ENCODE measurements at regions not wholly inside any gene's neighbourhood (a gene's known extent, or its start where the extent isn't known, plus 50 kb on each side); places are given as distances from the start of the nearest gene placed in this dataset.
"Not testable (repeated sequence)": the region's sequence is repeated elsewhere in the genome, so short reads cannot be mapped to it uniquely, and the experiment has no call there.

GRCh38 chr13:43964698-43965458 is 85.2 kb downstream of the LACC1 start:
- H3K4me3 ChIP-seq (ENCODE audit: low read depth, low read length, poor library complexity, severe bottlenecking): no peak overlapping the region
- H2AFZ ChIP-seq (ENCODE audit: low read length): no peak overlapping the region
- H3K79me2 ChIP-seq (ENCODE audit: insufficient read depth, low read depth, low read length): no peaks in the 10 kb centered on the region
- no peaks in the 10 kb centered on the region for H3K4me1 ChIP-seq (ENCODE audit: insufficient read depth, low read length, poor library complexity, severe bottlenecking)
- ChIA-PET POLR2A (no interaction called here), CTCF (ENCODE audit: unreplicated experiment) (no interaction called here)
- H3K9me3 ChIP-seq (ENCODE audit: low read length): no peaks in the 10 kb centered on the region
- no TSS peak for BruUV-seq (replicated peaks)
- H3K9me2 ChIP-seq (ENCODE audit: insufficient read depth, low read length): no peaks in the 10 kb centered on the region
- H3K27ac ChIP-seq (ENCODE audit: low read depth, low read length, poor library complexity, severe bottlenecking): no peak overlapping the region
- H3K4me2 ChIP-seq (ENCODE audit: low read length): no peak overlapping the region
- no peaks in the 10 kb centered on the region for H4K20me1 ChIP-seq (ENCODE audit: insufficient read depth, low read length)
- intact Hi-C loops (cut with micrococcal nuclease; ENCODE audit: unreplicated experiment): no loop called here
- TF ChIP-seq CTCF (conservative IDR thresholded peaks at IDR 0.05; ENCODE audit: low read length): no peak
- TF ChIP-seq EZH2phosphoT487 (IDR thresholded peaks at IDR 0.05; ENCODE audit: borderline replicate concordance, low read depth, low read length): no peak
- no peaks in the 10 kb centered on the region for H3K36me3 ChIP-seq (ENCODE audit: insufficient read depth, low read length)
- no peak for DNase-seq (ENCODE audit: low spot score)

GRCh38 chr13:43965459-43965845 is 85.7 kb downstream of the LACC1 start:
- H3K4me3 ChIP-seq (ENCODE audit: low read depth, low read length, poor library complexity, severe bottlenecking): no peak overlapping the region
- intact Hi-C loops (cut with micrococcal nuclease; ENCODE audit: unreplicated experiment): no loop called here
- no peaks in the 10 kb centered on the region for H4K20me1 ChIP-seq (ENCODE audit: insufficient read depth, low read length)
- H3K79me2 ChIP-seq (ENCODE audit: insufficient read depth, low read depth, low read length): no peaks in the 10 kb centered on the region
- CTCF ChIA-PET (ENCODE audit: unreplicated experiment): no interaction called here
- POLR2A ChIA-PET: no interaction called here
- H3K4me1 ChIP-seq (ENCODE audit: insufficient read depth, low read length, poor library complexity, severe bottlenecking): no peaks in the 10 kb centered on the region
- H3K4me2 ChIP-seq (ENCODE audit: low read length): no peak overlapping the region
- DNase-seq (ENCODE audit: low spot score): no peak
- H3K27ac ChIP-seq (ENCODE audit: low read depth, low read length, poor library complexity, severe bottlenecking): no peak overlapping the region
- no peak overlapping the region for H2AFZ ChIP-seq (ENCODE audit: low read length)
- no peaks in the 10 kb centered on the region for H3K9me3 ChIP-seq (ENCODE audit: low read length)
- no peaks in the 10 kb centered on the region for H3K36me3 ChIP-seq (ENCODE audit: insufficient read depth, low read length)
- BruUV-seq (replicated peaks): no TSS peak
- TF ChIP-seq EZH2phosphoT487 (IDR thresholded peaks at IDR 0.05; ENCODE audit: borderline replicate concordance, low read depth, low read length) (no peak), CTCF (conservative IDR thresholded peaks at IDR 0.05; ENCODE audit: low read length) (no peak)
- H3K9me2 ChIP-seq (ENCODE audit: insufficient read depth, low read length): no peaks in the 10 kb centered on the region

GRCh38 chr13:43968251-43968942 is 88.7 kb downstream of the LACC1 start:
- H3K36me3 ChIP-seq (ENCODE audit: insufficient read depth, low read length); H3K4me2 ChIP-seq (ENCODE audit: low read length); H2AFZ ChIP-seq (ENCODE audit: low read length); DNase-seq (ENCODE audit: low spot score); H3K27ac ChIP-seq (ENCODE audit: low read depth, low read length, poor library complexity, severe bottlenecking); H3K4me3 ChIP-seq (ENCODE audit: low read depth, low read length, poor library complexity, severe bottlenecking); H3K79me2 ChIP-seq (ENCODE audit: insufficient read depth, low read depth, low read length); intact Hi-C loops (cut with micrococcal nuclease; ENCODE audit: unreplicated experiment); H3K9me3 ChIP-seq (ENCODE audit: low read length); POLR2A ChIA-PET; BruUV-seq (replicated peaks); CTCF ChIA-PET (ENCODE audit: unreplicated experiment); H4K20me1 ChIP-seq (ENCODE audit: insufficient read depth, low read length); H3K9me2 ChIP-seq (ENCODE audit: insufficient read depth, low read length); H3K4me1 ChIP-seq (ENCODE audit: insufficient read depth, low read length, poor library complexity, severe bottlenecking): not testable (repeated sequence)

- H3K9me2 ChIP-seq (ENCODE audit: insufficient read depth, low read length); H4K20me1 ChIP-seq (ENCODE audit: insufficient read depth, low read length); H3K4me3 ChIP-seq (ENCODE audit: low read depth, low read length, poor library complexity, severe bottlenecking); intact Hi-C loops (cut with micrococcal nuclease; ENCODE audit: unreplicated experiment); H3K4me1 ChIP-seq (ENCODE audit: insufficient read depth, low read length, poor library complexity, severe bottlenecking); CTCF ChIA-PET (ENCODE audit: unreplicated experiment); H3K9me3 ChIP-seq (ENCODE audit: low read length); POLR2A ChIA-PET; H3K4me2 ChIP-seq (ENCODE audit: low read length); H2AFZ ChIP-seq (ENCODE audit: low read length); H3K27ac ChIP-seq (ENCODE audit: low read depth, low read length, poor library complexity, severe bottlenecking); BruUV-seq (replicated peaks); DNase-seq (ENCODE audit: low spot score); H3K79me2 ChIP-seq (ENCODE audit: insufficient read depth, low read depth, low read length); H3K36me3 ChIP-seq (ENCODE audit: insufficient read depth, low read length): not testable (repeated sequence)
Observed at GRCh38 chr13:43968943-43969690, 89.4 kb downstream of the LACC1 start.

- H3K36me3 ChIP-seq (ENCODE audit: insufficient read depth, low read length); DNase-seq (ENCODE audit: low spot score); POLR2A ChIA-PET; H2AFZ ChIP-seq (ENCODE audit: low read length); H3K4me2 ChIP-seq (ENCODE audit: low read length); H3K79me2 ChIP-seq (ENCODE audit: insufficient read depth, low read depth, low read length); intact Hi-C loops (cut with micrococcal nuclease; ENCODE audit: unreplicated experiment); H3K9me2 ChIP-seq (ENCODE audit: insufficient read depth, low read length); H3K4me1 ChIP-seq (ENCODE audit: insufficient read depth, low read length, poor library complexity, severe bottlenecking); CTCF ChIA-PET (ENCODE audit: unreplicated experiment); H3K9me3 ChIP-seq (ENCODE audit: low read length); H3K4me3 ChIP-seq (ENCODE audit: low read depth, low read length, poor library complexity, severe bottlenecking); H3K27ac ChIP-seq (ENCODE audit: low read depth, low read length, poor library complexity, severe bottlenecking); BruUV-seq (replicated peaks); H4K20me1 ChIP-seq (ENCODE audit: insufficient read depth, low read length): not testable (repeated sequence)
Observed at GRCh38 chr13:43969919-43970318, 90.2 kb downstream of the LACC1 start.

All from OCI-LY7 (cell line).